ENCODE measurements at regions not wholly inside any gene's neighbourhood (a gene's known extent, or its start where the extent isn't known, plus 50 kb on each side); places are given as distances from the start of the nearest gene placed in this dataset.

- no peak overlapping the region for H4K8ac ChIP-seq (replicated peaks; ENCODE audit: insufficient read length, low read depth, low read length)
These were observed 98.7 kb upstream of the ANKRD28 start for GRCh38 chr3:15896500-15896899.

More at GRCh38 chr3:15896500-15896899, 98.7 kb upstream of the ANKRD28 start:
- Mint-ChIP-seq H3K4me3 (no peak overlapping the region), H3K36me3 (ENCODE audit: insufficient read depth in 1 of 3, low read depth in 3 of 3) (no peaks in the 10 kb centered on the region), H3K27me3 (ENCODE audit: low read depth) (no peaks in the 10 kb centered on the region), H3K9me3 (no peaks in the 10 kb centered on the region), H3K4me1 (peaks cover 12 to 16% of the 10 kb centered on the region in 2 experiments), H3K27ac (no peak overlapping the region)
- H3K27me3 ChIP-seq (ENCODE audit: insufficient read depth, low read length) = no peaks in the 10 kb centered on the region
- H3K23me2 ChIP-seq (ENCODE audit: insufficient read length, low read depth, low read length, poor library complexity, severe bottlenecking) = no peaks in the 10 kb centered on the region
- H3T11ph ChIP-seq (ENCODE audit: low read length) = no peak overlapping the region
- no peak overlapping the region for H3K4ac ChIP-seq (ENCODE audit: low read depth, low read length)
- no CpG with 5 or more reads among the region's 2 CpGs for WGBS (ENCODE audit: extremely low coverage, insufficient read length, low lambda C conversion rate)
- H2AK5ac ChIP-seq (ENCODE audit: insufficient read length, low read length) = no peak overlapping the region
- H3K23ac ChIP-seq (ENCODE audit: insufficient read length, low read depth, low read length) = no peak overlapping the region
- no peak overlapping the region for H3K14ac ChIP-seq (ENCODE audit: insufficient read depth, low read length)
- no peaks in the 10 kb centered on the region for H3K79me1 ChIP-seq (ENCODE audit: insufficient read depth, low read depth, low read length, poor library complexity, severe bottlenecking)
- no peak overlapping the region for H2AFZ ChIP-seq (ENCODE audit: low read length)
- no peak overlapping the region for H3K18ac ChIP-seq (ENCODE audit: insufficient read length, low read depth, low read length)
- H4K5ac ChIP-seq (ENCODE audit: insufficient read length, low read depth, low read length) = no peak overlapping the region
- no peak overlapping the region for H3K4me2 ChIP-seq (ENCODE audit: insufficient read depth, insufficient read length, low read length)
- H3K9ac ChIP-seq (ENCODE audit: extremely low read depth, insufficient read length, low read length) = no peak overlapping the region
- peaks cover 4% of the 10 kb centered on the region; the same call in 1 of the 2 replicates for H3K4me1 ChIP-seq (ENCODE audit: insufficient read depth, low read length)
- no peaks in the 10 kb centered on the region for H3K79me2 ChIP-seq (ENCODE audit: insufficient read depth, low read length)
- no peak overlapping the region for H2BK12ac ChIP-seq (ENCODE audit: insufficient read length, low read depth, low read length)
- no peak for TF ChIP-seq CTCF (conservative IDR thresholded peaks at IDR 0.05)
- no peak overlapping the region for H2BK20ac ChIP-seq (ENCODE audit: low read depth, low read length, poor library complexity, severe bottlenecking)
- no peak overlapping the region for H4K91ac ChIP-seq (ENCODE audit: insufficient read length, low read depth, low read length)
- H2BK5ac ChIP-seq (ENCODE audit: insufficient read length, low read length) = no peak overlapping the region
- no peak overlapping the region for H2BK15ac ChIP-seq (ENCODE audit: low read depth, low read length)
- H3K9me3 ChIP-seq (ENCODE audit: control insufficient read depth, low read depth, low read length) = no peaks in the 10 kb centered on the region
- DNase-seq = no peak
- no peak overlapping the region for H3K27ac ChIP-seq (ENCODE audit: insufficient read length, low read depth, low read length)
- no peaks in the 10 kb centered on the region for H4K20me1 ChIP-seq (ENCODE audit: control insufficient read depth, insufficient read depth, insufficient read length)
- H2BK120ac ChIP-seq (ENCODE audit: low read depth, low read length, poor library complexity, severe bottlenecking) = no peak overlapping the region
- H3K56ac ChIP-seq (ENCODE audit: insufficient read length, low read depth, low read length) = no peak overlapping the region
